HepG2 (cell line): ENCODE measurements at regions not wholly inside any gene's neighbourhood (a gene's known extent, or its start where the extent isn't known, plus 50 kb on each side); places are given as distances from the start of the nearest gene placed in this dataset.

Experiments
- ATAC-seq: fragments of 200-7000 bp; cut with Tn5 transposase; 3 replicates; pipeline ENCODE4 v1.9.1; 2020; ENCODE audit warnings: mild to moderate bottlenecking, moderate library complexity
- BruUV-seq: library from RNA; stranded (reverse); fragments of 400-500 nt; replicated peaks from 2 replicates; lab custom pipeline; 2021; lab: Mats Ljungman, UMichigan
- CTCF ChIA-PET: fragments of 300-600 bp; formaldehyde crosslinking; extraction: SDS; loops from one replicate; lab custom pipeline; 2021; ENCODE audit warnings: low total read pairs, inconsistent platforms, low intra/inter-chr PET ratio; lab: Yijun Ruan, JAX
- POLR2A ChIA-PET: fragments of 350-600 bp; sonication (Branson Sonifier 250); formaldehyde crosslinking; loops from one replicate; lab custom pipeline; 2020; ENCODE audit warnings: antibody characterized with exemption, inconsistent platforms; lab: Yijun Ruan, JAX
- DNase-seq: peaks from one replicate; pipeline ENCODE4 v3.0.0-alpha.2; 2015; ENCODE audit warnings: low spot score
- FAIRE-seq: peaks from 3 replicates; lab custom pipeline; 2011; peaks lifted over from hg19 to GRCh38; lab: Jason Lieb, UNC
- H2AFZ ChIP-seq: one replicate; pipeline ENCODE4 v1.6.1; 2011; ENCODE audit warnings: low read length, inconsistent platforms
- H3K27ac ChIP-seq: fragments of 300-600 bp; 3 replicates; pipeline ENCODE4 v1.8.0; 2011; ENCODE audit warnings: mixed run types, mild to moderate bottlenecking, mixed read lengths, low read length, inconsistent platforms; ENCODE audit not compliant: insufficient read depth; ENCODE audit errors: extremely low read length
- H3K27me3 ChIP-seq, 2 experiments: fragments of 200-600 bp in 1 of 2; 2 replicates in 1 of 2; 3 replicates in 1 of 2; pipeline versions ENCODE4 v1.6.0 to v1.8.0; 2011; ENCODE audit warnings: low read length in 2 of 2, mild to moderate bottlenecking in 2 of 2, moderate library complexity in 2 of 2, inconsistent platforms in 1 of 2; ENCODE audit not compliant: insufficient read depth in 2 of 2, control insufficient read depth in 1 of 2
- H3K36me3 ChIP-seq, 2 experiments: fragments of 200-600 bp in 1 of 2; replicated peaks in 1 of 2; 2 replicates in 1 of 2; 3 replicates in 1 of 2; pipeline versions ENCODE4 v1.5.1 to v1.8.0; 2011; ENCODE audit warnings: low read length in 2 of 2, inconsistent platforms in 1 of 2; ENCODE audit not compliant: insufficient read depth in 2 of 2, control insufficient read depth in 1 of 2
- H3K4me1 ChIP-seq: 2 replicates; pipeline ENCODE4 v1.5.1; 2012; ENCODE audit warnings: low read length, inconsistent platforms; ENCODE audit not compliant: insufficient read depth
- H3K4me2 ChIP-seq: 2 replicates; pipeline ENCODE4 v1.6.0; 2011; ENCODE audit warnings: low read depth, low read length, inconsistent platforms
- H3K4me3 ChIP-seq, 3 experiments: fragments of 200-600 bp in 1 of 3; sonication (generic), shearing (Covaris generic) in 1 of 3; replicated peaks in 1 of 3; 2 replicates each; pipeline ENCODE4 v1.5.1; 2011 to 2016; ENCODE audit warnings: low read length in 3 of 3, inconsistent platforms in 2 of 3, low read depth in 2 of 3, mild to moderate bottlenecking in 2 of 3, control low read depth in 1 of 3, mixed read lengths in 1 of 3; ENCODE audit not compliant: insufficient read depth in 1 of 3
- H3K79me2 ChIP-seq: one replicate; pipeline ENCODE4 v1.6.1; 2011; ENCODE audit warnings: low read length, inconsistent platforms; ENCODE audit not compliant: insufficient read depth
- H3K9ac ChIP-seq: 2 replicates; pipeline ENCODE4 v1.6.0; 2011; ENCODE audit warnings: mild to moderate bottlenecking, low read depth, low read length, inconsistent platforms; ENCODE audit not compliant: insufficient read depth
- H3K9me3 ChIP-seq: 2 replicates; pipeline ENCODE4 v1.5.1; 2012; ENCODE audit warnings: mild to moderate bottlenecking, low read length
- H4K20me1 ChIP-seq: 2 replicates; pipeline ENCODE4 v1.6.0; 2011; ENCODE audit warnings: inconsistent platforms, mild to moderate bottlenecking, low read length, moderate library complexity; ENCODE audit not compliant: insufficient read depth
- FOSL1 ChIP-seq: sonication (generic); formaldehyde crosslinking; IDR thresholded peaks from 2 replicates; pipeline ENCODE4 v1.9.0; 2021; ENCODE audit warnings: missing genetic modification reagents, borderline replicate concordance
- HIVEP1 ChIP-seq: sonication (generic); formaldehyde crosslinking; IDR thresholded peaks from 2 replicates; pipeline ENCODE4 v1.4.0; 2020; ENCODE audit warnings: mild to moderate bottlenecking, missing genetic modification reagents
- RBFOX2 ChIP-seq: fragments of 200-400 bp; formaldehyde crosslinking; IDR thresholded peaks from 2 replicates; pipeline ENCODE4 v1.6.1; 2017; ENCODE audit warnings: low read depth, mild to moderate bottlenecking, low read length
- TOE1 ChIP-seq: sonication (generic); formaldehyde crosslinking; IDR thresholded peaks from 2 replicates; pipeline ENCODE4 v1.4.0; 2020; ENCODE audit warnings: mild to moderate bottlenecking, missing genetic modification reagents
- ZBTB3 ChIP-seq: sonication (generic); formaldehyde crosslinking; IDR thresholded peaks from 2 replicates; pipeline ENCODE4 v1.4.0; 2020; ENCODE audit warnings: low read depth, mild to moderate bottlenecking, moderate library complexity, missing genetic modification reagents, borderline replicate concordance
- ZNF44 ChIP-seq: sonication (generic); formaldehyde crosslinking; IDR thresholded peaks from 2 replicates; pipeline ENCODE4 v1.5.1; 2020; ENCODE audit warnings: mild to moderate bottlenecking, missing genetic modification reagents
- ZNF570 ChIP-seq: sonication (generic); formaldehyde crosslinking; IDR thresholded peaks from 2 replicates; pipeline ENCODE4 v1.4.0; 2020; ENCODE audit warnings: mild to moderate bottlenecking, missing genetic modification reagents, borderline replicate concordance
- ZNF652 ChIP-seq: IDR thresholded peaks from 2 replicates; pipeline ENCODE4 v1.6.1; 2016; ENCODE audit warnings: low read depth, borderline replicate concordance
- ZNF766 ChIP-seq: sonication (generic); formaldehyde crosslinking; IDR thresholded peaks from 2 replicates; pipeline ENCODE4 v1.5.0; 2020; ENCODE audit warnings: missing genetic modification reagents, borderline replicate concordance
- ZNF773 ChIP-seq: sonication (generic); formaldehyde crosslinking; IDR thresholded peaks from 2 replicates; pipeline ENCODE4 v1.4.0; 2020; ENCODE audit warnings: missing genetic modification reagents, borderline replicate concordance
- WGBS: methylation state at CpG from one replicate; pipeline ENCODE4 v1.1.6; 2017; ENCODE audit warnings: low lambda C conversion rate; 5-methylcytosine and 5-hydroxymethylcytosine counted together
- in situ Hi-C: cut with HindIII; loops from 2 replicates; pipeline ENCODE4 v1.10.0; 2017; ENCODE audit warnings: low pct_unique_long_range_greater_than_20kb; ENCODE audit not compliant: extremely low pct_ligation_motif_present
- intact Hi-C: fragments of 100-400 bp; cut with micrococcal nuclease; formaldehyde crosslinking; loops from one replicate; pipeline ENCODE4 v1.10.0; 2022; ENCODE audit not compliant: unreplicated experiment
- TF ChIP-seq, protein P1 (sequence below): sonication (generic); formaldehyde crosslinking; IDR thresholded peaks from 2 replicates; pipeline ENCODE4 v1.4.0; 2020; ENCODE audit warnings: missing genetic modification reagents

DNA sequence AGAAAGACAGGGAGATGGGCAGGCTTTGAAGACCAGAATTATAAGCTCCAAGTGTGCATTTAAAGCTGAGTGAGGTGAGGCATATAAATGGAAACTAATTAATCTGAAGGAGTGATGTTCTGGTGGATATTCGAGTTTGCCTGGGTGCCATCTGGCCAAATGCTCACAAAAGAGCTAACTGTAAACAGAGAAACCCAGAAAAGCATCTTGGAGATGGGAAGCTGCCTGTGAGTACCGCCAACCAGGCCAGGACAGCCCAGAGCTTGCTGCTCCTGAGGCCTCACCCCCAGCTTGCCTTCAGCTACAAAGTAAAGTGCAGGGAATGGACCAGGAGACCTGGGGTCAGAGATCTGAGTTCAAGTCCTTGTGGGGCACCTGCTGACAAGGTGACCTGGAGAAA lies 446.1 kb upstream of the MYT1L start:
- in situ Hi-C loops: no loop called here
- Histone ChIP-seq H3K4me1 (no peaks in the 10 kb centered on the region), H3K4me2 (no peak overlapping the region), H3K9ac (no peak overlapping the region), H3K79me2 (no peaks in the 10 kb centered on the region), H3K36me3 (no peaks in the 10 kb centered on the region), H4K20me1 (no peaks in the 10 kb centered on the region), H3K27me3 (peaks cover 0 to 10% of the 10 kb centered on the region in 2 experiments; a peak in 3 of 5 replicates), H3K4me3 (no peak overlapping the region), H2AFZ (no peak overlapping the region), H3K9me3 (no peaks in the 10 kb centered on the region), H3K27ac (no peak overlapping the region)
- ATAC-seq (no peak), DNase-seq (no peak), FAIRE-seq (no peak)
- WGBS: 5% methylated on average over 2 of the region's 2 CpGs
- ChIA-PET POLR2A (no interaction called here), CTCF (no interaction called here)
- intact Hi-C loops: no loop called here
- TF ChIP-seq FOSL1 (CRISPR knock-in tag): no peak
- TF ChIP-seq HIVEP1 (CRISPR knock-in tag): no peak
- TF ChIP-seq RBFOX2: no peak
- TF ChIP-seq ZNF44: no peak
- TF ChIP-seq ZNF766: no peak
- no peak for TF ChIP-seq ZNF773 (CRISPR knock-in tag)
- no peak for TF ChIP-seq ZNF652
- TF ChIP-seq TOE1 (CRISPR knock-in tag): no peak
- no peak for TF ChIP-seq ZBTB3 (CRISPR knock-in tag)
- TF ChIP-seq, protein P1, sequence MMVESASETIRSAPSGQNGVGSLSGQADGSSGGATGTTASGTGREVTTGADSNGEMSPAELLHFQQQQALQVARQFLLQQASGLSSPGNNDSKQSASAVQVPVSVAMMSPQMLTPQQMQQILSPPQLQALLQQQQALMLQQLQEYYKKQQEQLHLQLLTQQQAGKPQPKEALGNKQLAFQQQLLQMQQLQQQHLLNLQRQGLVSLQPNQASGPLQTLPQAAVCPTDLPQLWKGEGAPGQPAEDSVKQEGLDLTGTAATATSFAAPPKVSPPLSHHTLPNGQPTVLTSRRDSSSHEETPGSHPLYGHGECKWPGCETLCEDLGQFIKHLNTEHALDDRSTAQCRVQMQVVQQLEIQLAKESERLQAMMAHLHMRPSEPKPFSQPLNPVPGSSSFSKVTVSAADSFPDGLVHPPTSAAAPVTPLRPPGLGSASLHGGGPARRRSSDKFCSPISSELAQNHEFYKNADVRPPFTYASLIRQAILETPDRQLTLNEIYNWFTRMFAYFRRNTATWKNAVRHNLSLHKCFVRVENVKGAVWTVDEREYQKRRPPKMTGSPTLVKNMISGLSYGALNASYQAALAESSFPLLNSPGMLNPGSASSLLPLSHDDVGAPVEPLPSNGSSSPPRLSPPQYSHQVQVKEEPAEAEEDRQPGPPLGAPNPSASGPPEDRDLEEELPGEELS (CRISPR knock-in tag): no peak
- TF ChIP-seq ZNF570 (CRISPR knock-in tag): no peak
- no TSS peak for BruUV-seq
